Activated CD4-positive, alpha-beta memory T cell treated with anti-CD3 and anti-CD28 coated beads, Interleukin-2, amount 10 ng/mL, durations not matched to agents 7 days and 5 days (primary cell): ENCODE measurements at regions not wholly inside any gene's neighbourhood (a gene's known extent, or its start where the extent isn't known, plus 50 kb on each side); places are given as distances from the start of the nearest gene placed in this dataset.

ENCODE experiments used
- CTCF ChIA-PET: fragments of 350-600 bp; sonication (Branson Sonifier 250); formaldehyde crosslinking; loops from one replicate; lab custom pipeline; 2021; ENCODE audit warnings: antibody characterized with exemption, inconsistent platforms; lab: Charles Lee
- POLR2A ChIA-PET: fragments of 350-600 bp; sonication (Branson Sonifier 250); formaldehyde crosslinking; loops from one replicate; lab custom pipeline; 2021; ENCODE audit warnings: antibody characterized with exemption; lab: Charles Lee
- DNase-seq: peaks from one replicate; pipeline ENCODE4 v3.0.0-alpha.2; 2020
- H3K27ac Mint-ChIP-seq: one replicate; pipeline ENCODE4 v1.8.0; 2021; ENCODE audit warnings: mild to moderate bottlenecking, mixed read lengths
- H3K27me3 Mint-ChIP-seq: one replicate; pipeline ENCODE4 v1.8.0; 2021; ENCODE audit warnings: mixed read lengths
- H3K36me3 Mint-ChIP-seq: one replicate; pipeline ENCODE4 v1.8.0; 2021; ENCODE audit warnings: low read depth, mixed read lengths
- H3K4me1 Mint-ChIP-seq: one replicate; pipeline ENCODE4 v1.8.0; 2021; ENCODE audit warnings: mixed read lengths
- H3K4me3 Mint-ChIP-seq: one replicate; pipeline ENCODE4 v1.8.0; 2021; ENCODE audit warnings: mild to moderate bottlenecking, mixed read lengths
- H3K9me3 Mint-ChIP-seq: one replicate; pipeline ENCODE4 v1.8.0; 2021; ENCODE audit warnings: mixed read lengths

DNA sequence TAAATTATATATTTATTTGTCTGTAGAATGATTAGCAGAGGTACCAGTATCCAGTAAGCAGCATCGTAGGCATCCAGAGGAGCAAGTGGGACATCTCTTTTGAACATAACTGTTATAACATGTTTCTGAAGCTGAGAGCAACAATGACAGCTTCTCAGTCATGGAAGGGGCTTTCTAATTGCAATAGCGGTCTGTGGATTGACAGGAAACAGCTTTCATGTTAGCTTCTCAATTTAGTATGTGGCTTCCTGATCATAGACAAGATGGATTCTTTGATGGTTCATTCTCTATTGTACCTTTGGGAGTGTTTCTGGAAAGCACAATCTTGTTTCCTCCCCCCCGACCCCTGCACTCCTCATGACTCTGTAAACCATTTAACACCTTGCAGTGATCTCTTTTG, 434.6 kb upstream of the GNPDA2 start:
- no peaks in the 10 kb centered on the region for H3K4me1 Mint-ChIP-seq
- no peaks in the 10 kb centered on the region for H3K9me3 Mint-ChIP-seq
- H3K4me3 Mint-ChIP-seq = no peak overlapping the region
- no peaks in the 10 kb centered on the region for H3K36me3 Mint-ChIP-seq
- no peaks in the 10 kb centered on the region for H3K27me3 Mint-ChIP-seq
- DNase-seq = no peak
- H3K27ac Mint-ChIP-seq = no peak overlapping the region
- CTCF ChIA-PET = no interaction called here
- POLR2A ChIA-PET = no interaction called here

DNA sequence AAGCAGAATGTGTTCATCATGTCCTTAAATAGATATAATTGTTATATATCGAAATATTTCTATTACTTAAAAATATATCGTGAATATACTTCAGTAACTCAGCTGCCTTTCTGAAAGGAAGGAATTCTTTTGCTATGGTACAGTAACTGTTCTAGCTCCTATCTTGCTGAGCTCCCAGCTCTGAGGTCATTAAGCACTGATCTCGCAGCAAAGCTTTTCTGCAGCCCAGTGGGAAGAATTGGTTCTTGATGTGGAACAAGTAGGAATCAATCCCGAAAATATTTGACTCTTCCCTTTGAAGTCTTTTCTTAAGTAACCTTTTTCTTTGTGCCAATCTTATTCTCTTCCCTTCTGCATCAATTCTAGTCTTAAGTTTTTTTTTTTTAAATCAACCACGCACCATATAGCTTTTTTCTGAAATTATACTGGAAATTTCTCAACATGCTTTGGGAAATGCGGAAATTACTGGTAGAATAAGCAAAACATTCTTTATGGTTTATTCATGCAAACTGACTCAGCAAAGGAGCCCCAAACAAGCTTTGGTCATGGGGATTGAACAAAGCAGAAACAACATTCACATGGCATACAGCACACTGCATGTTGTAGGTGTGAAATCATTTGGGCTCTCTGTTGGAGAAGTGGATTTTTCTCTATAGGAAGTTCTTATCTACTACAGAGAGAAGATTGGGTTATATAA, 428.9 kb upstream of the GNPDA2 start:
- no peak overlapping the region for H3K4me3 Mint-ChIP-seq
- no peaks in the 10 kb centered on the region for H3K27me3 Mint-ChIP-seq
- H3K4me1 Mint-ChIP-seq = no peaks in the 10 kb centered on the region
- H3K36me3 Mint-ChIP-seq = no peaks in the 10 kb centered on the region
- ChIA-PET POLR2A (no interaction called here), CTCF (no interaction called here)
- no peaks in the 10 kb centered on the region for H3K9me3 Mint-ChIP-seq
- DNase-seq = no peak
- H3K27ac Mint-ChIP-seq = no peak overlapping the region

DNA sequence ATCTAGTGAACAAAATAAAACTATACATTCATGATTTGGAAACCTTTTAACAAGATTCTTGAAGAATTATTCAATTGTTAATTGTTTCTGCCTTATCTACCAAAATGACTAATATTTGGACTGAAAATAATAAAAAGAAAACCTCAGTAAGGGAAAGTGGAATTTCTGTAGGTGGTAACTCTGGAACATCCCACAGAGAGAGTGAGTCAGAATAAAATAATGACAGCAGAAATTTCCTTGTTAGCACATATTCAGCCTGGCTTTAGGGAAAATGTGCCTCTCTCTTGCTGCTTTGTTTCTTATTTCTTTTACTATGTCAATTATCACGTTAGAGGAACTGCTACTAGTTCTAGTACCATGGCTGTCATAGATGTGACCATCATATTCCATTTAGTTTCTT, 421.5 kb upstream of the GNPDA2 start:
- Mint-ChIP-seq H3K4me1 (no peaks in the 10 kb centered on the region), H3K4me3 (no peak overlapping the region), H3K9me3 (no peaks in the 10 kb centered on the region), H3K36me3 (no peaks in the 10 kb centered on the region), H3K27ac (no peak overlapping the region), H3K27me3 (no peaks in the 10 kb centered on the region)
- CTCF ChIA-PET = no interaction called here
- DNase-seq = no peak
- POLR2A ChIA-PET = no interaction called here

DNA sequence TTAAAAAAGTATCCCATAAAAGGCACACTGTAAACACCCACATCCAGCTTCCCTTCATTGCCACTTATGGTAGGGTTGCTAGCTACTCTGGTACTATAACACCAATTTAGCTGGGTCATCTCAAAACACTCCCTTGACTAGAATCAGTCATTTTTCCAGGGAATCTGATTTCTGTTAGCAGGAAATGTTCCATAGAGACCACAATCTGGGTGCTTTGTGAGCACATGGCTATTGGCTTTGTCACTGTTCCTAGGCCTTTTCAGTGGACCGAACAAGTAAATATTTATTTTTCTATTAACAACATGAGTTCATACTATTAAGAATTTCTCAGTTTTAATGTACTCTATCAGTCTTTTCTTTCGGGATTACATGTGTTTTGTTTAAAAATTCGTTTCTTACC, 404.7 kb upstream of the GNPDA2 start:
- Mint-ChIP-seq H3K27ac (no peak overlapping the region), H3K36me3 (no peaks in the 10 kb centered on the region), H3K4me1 (no peaks in the 10 kb centered on the region), H3K4me3 (no peak overlapping the region), H3K9me3 (peaks cover 2% of the 10 kb centered on the region), H3K27me3 (no peaks in the 10 kb centered on the region)
- no peak for DNase-seq
- ChIA-PET CTCF (no interaction called here), POLR2A (no interaction called here)

DNA sequence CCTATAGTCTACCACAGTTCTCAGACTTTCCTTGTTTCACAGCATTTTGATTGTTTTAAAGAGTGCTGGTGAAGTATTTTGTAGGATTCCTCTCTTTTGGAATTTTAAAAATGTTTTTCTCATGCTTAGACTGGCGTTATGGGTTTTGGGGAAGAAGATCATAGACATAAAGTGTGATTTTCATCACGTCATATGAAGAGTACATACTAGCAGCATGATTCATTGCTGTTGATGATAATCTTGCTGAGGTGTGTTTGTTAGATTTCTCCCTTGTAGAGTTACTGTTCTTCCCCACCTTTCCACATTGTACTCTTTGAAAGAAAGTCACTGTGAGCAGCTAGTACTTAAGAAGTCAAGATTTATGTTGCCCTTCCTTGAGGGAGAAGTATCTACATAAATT, 396.1 kb upstream of the GNPDA2 start:
- ChIA-PET POLR2A (no interaction called here), CTCF (no interaction called here)
- H3K4me1 Mint-ChIP-seq = no peaks in the 10 kb centered on the region
- H3K27me3 Mint-ChIP-seq = no peaks in the 10 kb centered on the region
- no peak overlapping the region for H3K27ac Mint-ChIP-seq
- no peak overlapping the region for H3K4me3 Mint-ChIP-seq
- H3K9me3 Mint-ChIP-seq = no peaks in the 10 kb centered on the region
- no peak for DNase-seq
- no peaks in the 10 kb centered on the region for H3K36me3 Mint-ChIP-seq

DNA sequence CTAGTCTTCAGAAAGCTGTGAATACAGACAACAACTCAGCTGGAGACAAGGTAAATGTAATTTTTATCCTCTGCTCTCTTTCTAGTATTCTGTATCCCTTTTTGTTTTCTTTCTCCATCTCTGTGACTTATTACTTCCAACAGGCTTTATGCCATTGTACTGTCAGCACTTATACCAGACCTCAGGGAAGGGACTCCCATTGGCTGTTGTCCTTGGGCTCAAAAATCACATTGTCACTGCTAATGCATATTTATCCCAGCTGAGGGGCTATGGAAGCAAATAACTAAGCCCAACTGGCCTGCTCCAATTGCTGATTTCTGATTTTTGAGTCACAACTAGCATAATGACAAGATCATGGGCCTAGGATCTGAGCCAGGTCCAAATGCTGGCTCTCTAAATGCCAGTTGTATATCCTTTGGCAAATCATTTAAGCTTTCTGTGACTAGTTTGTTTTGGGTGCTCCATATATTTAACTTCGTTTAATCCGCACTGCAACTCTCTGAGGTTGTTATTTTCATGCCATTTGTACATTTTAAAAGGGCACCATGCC, 395.1 kb upstream of the GNPDA2 start:
- DNase-seq = no peak
- Mint-ChIP-seq H3K27ac (no peak overlapping the region), H3K36me3 (no peaks in the 10 kb centered on the region), H3K9me3 (no peaks in the 10 kb centered on the region), H3K4me3 (no peak overlapping the region), H3K4me1 (no peaks in the 10 kb centered on the region), H3K27me3 (no peaks in the 10 kb centered on the region)
- ChIA-PET CTCF (no interaction called here), POLR2A (no interaction called here)

DNA sequence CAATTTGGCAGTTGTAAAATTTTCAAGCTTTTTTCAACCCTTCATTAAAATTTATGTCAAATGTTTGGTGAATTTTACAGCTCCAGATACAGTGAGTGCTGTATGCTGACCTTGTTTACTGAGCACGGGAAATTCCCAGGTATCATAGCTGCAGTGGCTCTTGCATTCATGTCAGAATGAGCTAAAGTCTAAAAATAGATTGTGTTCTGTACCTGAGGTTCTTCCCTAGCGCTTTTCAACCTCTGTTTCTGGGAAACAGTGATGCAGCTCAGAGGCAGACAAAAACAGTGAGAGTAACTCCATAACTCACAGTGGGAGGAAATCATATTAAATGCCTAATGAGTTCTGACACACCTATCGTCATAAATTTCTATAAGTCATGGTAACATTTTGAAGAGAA, 393.8 kb upstream of the GNPDA2 start:
- DNase-seq = no peak
- Mint-ChIP-seq H3K27me3 (no peaks in the 10 kb centered on the region), H3K4me3 (no peak overlapping the region), H3K9me3 (no peaks in the 10 kb centered on the region), H3K27ac (no peak overlapping the region), H3K4me1 (no peaks in the 10 kb centered on the region), H3K36me3 (no peaks in the 10 kb centered on the region)
- CTCF ChIA-PET = no interaction called here
- POLR2A ChIA-PET = no interaction called here

DNA sequence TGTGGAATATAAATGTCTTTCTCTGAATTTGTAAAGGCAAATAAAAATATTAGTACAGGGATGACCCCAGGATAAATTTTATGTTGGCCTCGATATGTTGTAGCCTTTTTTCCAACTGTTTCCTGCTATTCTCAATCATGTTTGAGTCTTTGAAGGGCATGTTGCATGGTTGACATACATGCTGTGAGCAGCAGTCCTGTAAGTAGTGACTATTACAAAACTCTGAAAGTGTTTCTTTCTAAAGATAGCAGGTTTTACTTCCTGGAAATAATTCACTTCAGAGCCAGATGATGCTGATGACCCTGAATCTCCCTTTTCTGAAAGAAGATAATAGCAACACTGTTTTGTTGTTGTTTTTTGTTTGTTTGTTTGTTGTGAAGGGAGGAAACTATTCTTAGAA, 393.0 kb upstream of the GNPDA2 start:
- CTCF ChIA-PET = no interaction called here
- Mint-ChIP-seq H3K9me3 (no peaks in the 10 kb centered on the region), H3K36me3 (no peaks in the 10 kb centered on the region), H3K4me1 (no peaks in the 10 kb centered on the region), H3K4me3 (no peak overlapping the region), H3K27me3 (no peaks in the 10 kb centered on the region), H3K27ac (no peak overlapping the region)
- DNase-seq = no peak
- POLR2A ChIA-PET = no interaction called here

DNA sequence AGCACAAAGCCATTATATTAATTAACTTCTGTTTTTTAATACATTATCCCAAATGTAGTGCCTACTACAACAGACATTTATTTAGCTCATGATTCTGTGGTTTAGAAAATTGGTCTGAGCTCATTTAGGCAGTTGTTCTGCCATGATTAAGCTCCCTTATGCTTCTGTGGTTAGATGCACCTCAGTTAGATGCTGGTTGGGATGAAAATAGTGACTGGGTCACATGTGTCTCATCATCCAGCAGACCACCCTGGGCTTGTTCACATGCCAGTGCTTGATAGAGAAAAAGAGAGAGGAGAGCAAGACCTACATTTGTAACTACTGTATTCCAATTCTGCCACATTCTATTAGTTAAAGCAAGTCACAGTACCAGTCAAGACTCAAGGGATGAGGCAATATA, 376.4 kb upstream of the GNPDA2 start:
- Mint-ChIP-seq H3K27me3 (no peaks in the 10 kb centered on the region), H3K36me3 (no peaks in the 10 kb centered on the region), H3K9me3 (peaks cover 5% of the 10 kb centered on the region), H3K4me3 (no peak overlapping the region), H3K27ac (no peak overlapping the region), H3K4me1 (no peaks in the 10 kb centered on the region)
- ChIA-PET POLR2A (no interaction called here), CTCF (no interaction called here)
- DNase-seq = no peak

DNA sequence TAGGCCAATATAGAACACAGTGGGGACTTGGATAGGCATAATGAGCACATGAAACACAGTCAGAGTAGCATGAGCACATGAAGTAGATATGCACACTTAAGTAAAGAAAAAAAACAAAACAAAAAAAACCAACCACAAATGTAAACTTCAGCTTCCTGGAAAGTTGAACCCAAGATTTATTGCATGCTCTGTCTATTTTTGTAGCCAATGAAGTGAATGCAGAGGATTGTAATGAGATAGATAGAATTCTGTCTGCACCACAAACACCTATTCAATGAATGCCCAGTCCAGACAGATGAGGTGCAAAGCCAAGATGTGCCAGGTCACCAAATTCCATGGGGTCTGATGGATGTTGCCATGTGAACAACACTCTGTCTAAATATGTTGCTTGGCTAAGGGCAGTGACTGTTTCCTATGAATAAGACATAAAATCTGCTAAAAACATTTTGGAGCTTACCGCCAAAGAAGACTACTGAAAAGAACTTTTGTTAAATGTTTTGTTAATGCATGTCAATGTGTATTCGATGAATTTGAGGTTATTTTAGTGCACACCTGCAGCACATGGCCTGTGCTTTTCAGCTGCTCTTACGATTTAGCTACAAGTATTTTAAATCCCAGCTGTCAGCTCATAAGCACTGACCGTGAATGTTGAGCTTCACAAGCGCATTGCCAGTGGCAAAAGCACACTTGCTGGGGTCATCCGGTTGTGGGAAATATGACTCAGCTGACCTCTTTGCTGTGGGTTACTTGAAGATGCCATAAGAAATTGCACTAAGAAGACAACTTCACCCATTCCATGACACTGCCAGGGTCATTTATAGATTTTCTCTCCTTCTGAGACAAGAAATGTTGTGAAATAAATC, 374.8 kb upstream of the GNPDA2 start:
- Mint-ChIP-seq H3K9me3 (peaks cover 5% of the 10 kb centered on the region), H3K4me3 (no peak overlapping the region), H3K36me3 (no peaks in the 10 kb centered on the region), H3K4me1 (no peaks in the 10 kb centered on the region), H3K27ac (no peak overlapping the region), H3K27me3 (no peaks in the 10 kb centered on the region)
- ChIA-PET CTCF (no interaction called here), POLR2A (no interaction called here)
- DNase-seq = no peak

DNA sequence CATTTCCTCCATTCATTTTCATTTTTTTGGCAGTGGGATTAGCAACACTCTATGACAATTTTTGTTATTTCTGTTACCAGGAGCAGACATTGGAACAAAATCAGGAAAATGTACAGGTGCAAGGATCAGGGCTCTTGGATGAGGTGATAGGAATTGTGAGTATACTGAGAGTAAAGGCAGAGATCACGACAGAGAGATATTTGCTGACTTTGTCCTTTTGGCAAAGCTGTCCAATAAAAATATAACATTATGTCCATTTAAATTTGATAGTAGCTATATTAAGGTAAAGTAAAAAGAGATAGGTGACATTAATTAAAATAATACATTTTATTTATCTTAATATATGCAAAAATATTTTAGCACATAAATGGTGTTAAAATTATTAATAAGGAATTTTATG, 373.1 kb upstream of the GNPDA2 start:
- H3K4me1 Mint-ChIP-seq = no peaks in the 10 kb centered on the region
- H3K9me3 Mint-ChIP-seq = peaks cover 5% of the 10 kb centered on the region
- no peaks in the 10 kb centered on the region for H3K27me3 Mint-ChIP-seq
- CTCF ChIA-PET = no interaction called here
- POLR2A ChIA-PET = no interaction called here
- no peak overlapping the region for H3K4me3 Mint-ChIP-seq
- H3K36me3 Mint-ChIP-seq = no peaks in the 10 kb centered on the region
- H3K27ac Mint-ChIP-seq = no peak overlapping the region
- no peak for DNase-seq

DNA sequence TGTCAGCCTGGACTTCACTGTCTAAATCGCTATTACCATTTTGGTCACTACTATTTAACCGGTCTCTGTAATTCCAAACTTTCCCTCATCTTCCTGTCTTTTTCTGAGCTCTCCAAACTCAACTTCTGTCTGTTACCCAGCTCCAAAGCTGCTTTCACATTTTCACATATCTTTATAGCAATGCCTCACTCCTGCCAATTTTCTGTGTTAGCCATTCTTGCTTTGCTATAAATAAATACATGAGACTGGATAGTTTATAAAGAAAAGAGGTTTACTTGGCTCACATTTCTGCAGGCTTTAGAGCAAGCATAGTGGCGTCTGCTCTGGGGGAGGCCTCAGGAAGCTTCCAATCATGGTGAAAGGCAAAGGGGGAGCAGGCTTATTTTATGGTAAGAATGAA, 368.3 kb upstream of the GNPDA2 start:
- H3K27ac Mint-ChIP-seq = no peak overlapping the region
- CTCF ChIA-PET = no interaction called here
- no peaks in the 10 kb centered on the region for H3K4me1 Mint-ChIP-seq
- no peaks in the 10 kb centered on the region for H3K27me3 Mint-ChIP-seq
- POLR2A ChIA-PET = no interaction called here
- H3K9me3 Mint-ChIP-seq = peaks cover 21% of the 10 kb centered on the region
- H3K4me3 Mint-ChIP-seq = no peak overlapping the region
- no peak for DNase-seq
- no peaks in the 10 kb centered on the region for H3K36me3 Mint-ChIP-seq

DNA sequence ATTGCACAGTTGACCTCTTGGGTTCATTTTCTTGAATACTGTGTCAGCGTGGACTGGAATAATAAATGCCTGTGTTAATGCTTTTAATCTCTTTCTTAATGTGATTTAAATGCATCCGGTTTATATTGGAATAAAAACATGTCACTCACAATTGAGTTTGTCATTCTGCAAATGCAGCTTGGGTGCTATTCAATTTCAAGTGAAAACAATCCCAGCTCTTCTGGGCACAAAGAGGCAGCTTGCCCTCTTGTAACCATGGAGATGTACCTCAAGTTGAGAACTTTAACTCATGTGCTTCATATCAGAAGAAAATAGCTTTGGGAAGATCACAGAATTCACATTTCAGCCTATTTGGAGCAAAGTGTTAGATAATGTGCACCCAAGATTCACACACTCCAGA, 355.7 kb upstream of the GNPDA2 start:
- H3K4me3 Mint-ChIP-seq = no peak overlapping the region
- H3K9me3 Mint-ChIP-seq = peaks cover 12% of the 10 kb centered on the region
- H3K27ac Mint-ChIP-seq = no peak overlapping the region
- ChIA-PET POLR2A (no interaction called here), CTCF (no interaction called here)
- no peaks in the 10 kb centered on the region for H3K36me3 Mint-ChIP-seq
- no peak for DNase-seq
- H3K27me3 Mint-ChIP-seq = no peaks in the 10 kb centered on the region
- H3K4me1 Mint-ChIP-seq = no peaks in the 10 kb centered on the region

DNA sequence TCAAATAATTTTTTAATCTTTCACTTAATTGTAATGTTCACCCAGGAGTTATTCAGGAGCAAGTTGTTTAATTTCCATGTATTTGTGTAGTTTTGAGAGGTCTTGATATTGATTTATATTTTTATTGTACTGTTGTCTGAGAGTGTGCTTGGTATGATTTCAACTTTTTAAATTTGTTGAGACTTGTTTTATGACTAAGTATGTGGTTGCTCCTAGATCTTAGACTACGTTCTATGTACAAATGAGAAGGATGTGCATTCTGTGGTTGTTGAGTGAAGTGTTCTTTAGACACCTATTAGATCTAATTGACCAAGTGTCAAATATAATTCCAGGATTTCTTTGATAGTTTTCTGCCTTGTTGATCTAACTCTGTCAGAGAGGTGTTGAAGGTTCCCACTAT, 353.3 kb upstream of the GNPDA2 start:
- no peaks in the 10 kb centered on the region for H3K36me3 Mint-ChIP-seq
- H3K4me1 Mint-ChIP-seq = no peaks in the 10 kb centered on the region
- no peaks in the 10 kb centered on the region for H3K27me3 Mint-ChIP-seq
- H3K4me3 Mint-ChIP-seq = no peak overlapping the region
- POLR2A ChIA-PET = no interaction called here
- DNase-seq = no peak
- no peak overlapping the region for H3K27ac Mint-ChIP-seq
- H3K9me3 Mint-ChIP-seq = peaks cover 16% of the 10 kb centered on the region
- CTCF ChIA-PET = no interaction called here
